Peyer's patch (tissue), 4 donors: ENCODE measurements at regions not wholly inside any gene's neighbourhood (a gene's known extent, or its start where the extent isn't known, plus 50 kb on each side); places are given as distances from the start of the nearest gene placed in this dataset.

ENCODE experiments used
- CTCF ChIP-seq, 6 experiments: fragments of 450-650 bp in 4 of 6; fragments of 200-600 bp in 2 of 6; sonication (generic) in 1 of 6; IDR thresholded peaks; one replicate each; pipeline ENCODE4 v1.5.1; 2017 to 2019; ENCODE audit warnings: antibody characterized with exemption in 6 of 6, mild to moderate bottlenecking in 3 of 6, moderate library complexity in 1 of 6
- POLR2A ChIP-seq, 2 donors: fragments of 450-650 bp; IDR thresholded peaks; one replicate each; pipeline ENCODE4 v1.5.1; 2017; ENCODE audit warnings: antibody characterized with exemption in 2 of 2, mild to moderate bottlenecking in 2 of 2, moderate library complexity in 2 of 2

- TF ChIP-seq CTCF (IDR thresholded peaks at IDR 0.05) (no peak), POLR2A (IDR thresholded peaks at IDR 0.05) (no peak)
Observed at GRCh38 chr1:189438808-189439207, 1038.9 kb downstream of the BRINP3 start.
